Nephron (organoid): ENCODE measurements at regions not wholly inside any gene's neighbourhood (a gene's known extent, or its start where the extent isn't known, plus 50 kb on each side); places are given as distances from the start of the nearest gene placed in this dataset.

ENCODE experiments used
- H3K27ac Mint-ChIP-seq, 3 experiments: 2 replicates each; pipeline ENCODE4 v1.8.0; 2020; ENCODE audit warnings: mixed read lengths in 3 of 3, mild to moderate bottlenecking in 2 of 3, moderate library complexity in 1 of 3
- H3K27me3 Mint-ChIP-seq: 2 replicates; pipeline ENCODE4 v1.8.0; 2021; ENCODE audit warnings: low read depth, mild to moderate bottlenecking, moderate library complexity, mixed read lengths
- H3K36me3 Mint-ChIP-seq: 2 replicates; pipeline ENCODE4 v1.8.0; 2020; ENCODE audit warnings: low read depth, mixed read lengths
- H3K4me1 Mint-ChIP-seq: 2 replicates; pipeline ENCODE4 v1.8.0; 2020; ENCODE audit warnings: mixed read lengths
- H3K4me3 Mint-ChIP-seq, 3 experiments: 2 replicates each; pipeline ENCODE4 v1.8.0; 2020; ENCODE audit warnings: mild to moderate bottlenecking in 3 of 3, mixed read lengths in 3 of 3, moderate library complexity in 2 of 3
- H3K9me3 Mint-ChIP-seq: 2 replicates; pipeline ENCODE4 v1.8.0; 2020; ENCODE audit warnings: mixed read lengths
- TF ChIP-seq, protein P1 (sequence below), 3 experiments: fragments of 200-600 bp; sonication (generic); IDR thresholded peaks; one replicate each; pipeline ENCODE4 v1.5.0; 2021; ENCODE audit warnings: antibody characterized with exemption in 3 of 3; ENCODE audit not compliant: unreplicated experiment in 3 of 3

DNA sequence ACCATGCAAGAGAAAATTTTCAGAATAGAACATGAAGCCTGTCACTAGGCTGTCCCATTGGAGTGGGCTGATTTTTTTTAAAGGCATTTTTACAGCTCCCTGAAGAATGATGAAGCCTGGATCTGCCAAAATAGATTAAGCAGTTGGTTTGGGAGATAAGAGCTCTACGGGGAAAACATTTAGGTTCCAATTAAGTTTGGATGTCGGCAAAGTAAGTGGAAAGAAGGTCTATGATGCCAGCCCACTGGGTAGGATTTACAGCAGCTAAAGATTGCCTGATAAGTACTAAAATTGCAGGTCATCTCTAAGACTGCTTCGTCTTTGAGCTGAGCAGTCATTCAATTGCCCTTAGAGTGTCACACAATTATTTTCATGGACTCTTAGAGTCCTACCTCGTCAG, 939.2 kb upstream of the CELF2 start:
- H3K36me3 Mint-ChIP-seq: peaks cover 4% of the 10 kb centered on the region
- no peak overlapping the region for H3K4me3 Mint-ChIP-seq
- no peaks in the 10 kb centered on the region for H3K27me3 Mint-ChIP-seq
- H3K9me3 Mint-ChIP-seq: peaks cover 16% of the 10 kb centered on the region
- no peak overlapping the region for H3K27ac Mint-ChIP-seq
- TF ChIP-seq, protein P1, sequence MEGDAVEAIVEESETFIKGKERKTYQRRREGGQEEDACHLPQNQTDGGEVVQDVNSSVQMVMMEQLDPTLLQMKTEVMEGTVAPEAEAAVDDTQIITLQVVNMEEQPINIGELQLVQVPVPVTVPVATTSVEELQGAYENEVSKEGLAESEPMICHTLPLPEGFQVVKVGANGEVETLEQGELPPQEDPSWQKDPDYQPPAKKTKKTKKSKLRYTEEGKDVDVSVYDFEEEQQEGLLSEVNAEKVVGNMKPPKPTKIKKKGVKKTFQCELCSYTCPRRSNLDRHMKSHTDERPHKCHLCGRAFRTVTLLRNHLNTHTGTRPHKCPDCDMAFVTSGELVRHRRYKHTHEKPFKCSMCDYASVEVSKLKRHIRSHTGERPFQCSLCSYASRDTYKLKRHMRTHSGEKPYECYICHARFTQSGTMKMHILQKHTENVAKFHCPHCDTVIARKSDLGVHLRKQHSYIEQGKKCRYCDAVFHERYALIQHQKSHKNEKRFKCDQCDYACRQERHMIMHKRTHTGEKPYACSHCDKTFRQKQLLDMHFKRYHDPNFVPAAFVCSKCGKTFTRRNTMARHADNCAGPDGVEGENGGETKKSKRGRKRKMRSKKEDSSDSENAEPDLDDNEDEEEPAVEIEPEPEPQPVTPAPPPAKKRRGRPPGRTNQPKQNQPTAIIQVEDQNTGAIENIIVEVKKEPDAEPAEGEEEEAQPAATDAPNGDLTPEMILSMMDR (IDR thresholded peaks at IDR 0.05; ENCODE audit: unreplicated experiment in 3 of 3): no peak
- no peaks in the 10 kb centered on the region for H3K4me1 Mint-ChIP-seq

DNA sequence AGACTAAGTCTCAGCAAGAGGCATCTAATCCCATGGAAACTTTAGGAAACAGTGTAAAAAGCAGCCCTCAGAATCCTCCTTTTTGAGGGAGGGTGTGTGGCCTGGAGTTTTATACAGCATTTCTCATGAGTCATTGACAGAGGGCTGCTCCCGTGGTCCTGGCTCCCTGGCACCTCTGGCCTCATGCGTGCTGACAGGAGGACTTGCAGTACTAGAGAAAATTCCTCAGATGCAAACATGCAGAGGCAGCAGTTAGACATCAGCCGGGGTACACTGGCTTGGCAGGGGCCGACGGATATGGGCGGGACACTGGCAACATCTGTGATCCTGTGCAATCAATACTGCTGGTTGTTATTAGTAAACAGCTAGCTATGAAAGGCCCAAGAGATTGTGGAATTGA, 925.1 kb upstream of the CELF2 start:
- Mint-ChIP-seq H3K4me1 (no peaks in the 10 kb centered on the region), H3K4me3 (no peak overlapping the region)

DNA sequence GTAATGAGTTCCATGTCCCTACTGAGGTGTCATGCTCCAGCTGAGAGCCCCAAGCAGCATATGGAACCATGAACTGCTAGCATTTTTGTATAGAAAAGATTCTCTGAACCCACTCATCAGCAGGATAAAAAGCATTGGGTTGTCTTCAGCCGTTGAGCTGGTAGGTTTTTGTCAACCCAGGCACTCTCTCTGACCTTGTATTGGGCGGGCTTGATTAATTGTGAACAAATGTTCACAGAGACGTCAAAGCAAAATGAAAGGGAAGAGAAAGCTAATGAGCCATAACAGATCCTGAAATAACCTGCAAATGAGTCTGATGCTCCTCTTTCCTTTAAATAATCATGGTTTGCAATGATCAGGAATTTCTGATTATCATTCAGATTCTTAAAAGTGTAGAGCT, 924.7 kb upstream of the CELF2 start:
- H3K27ac Mint-ChIP-seq: no peak overlapping the region
- no peaks in the 10 kb centered on the region for H3K4me1 Mint-ChIP-seq
- no peaks in the 10 kb centered on the region for H3K9me3 Mint-ChIP-seq
- H3K27me3 Mint-ChIP-seq: no peaks in the 10 kb centered on the region
- H3K36me3 Mint-ChIP-seq: no peaks in the 10 kb centered on the region
- no peak overlapping the region for H3K4me3 Mint-ChIP-seq
- TF ChIP-seq, protein P1 (IDR thresholded peaks at IDR 0.05; ENCODE audit: unreplicated experiment in 3 of 3): no peak

More for the DNA sequence above, 925.1 kb upstream of the CELF2 start:
- TF ChIP-seq, protein P1 (IDR thresholded peaks at IDR 0.05; ENCODE audit: unreplicated experiment in 3 of 3): no peak
- Mint-ChIP-seq H3K27me3 (no peaks in the 10 kb centered on the region), H3K27ac (no peak overlapping the region), H3K9me3 (no peaks in the 10 kb centered on the region), H3K36me3 (no peaks in the 10 kb centered on the region)

DNA sequence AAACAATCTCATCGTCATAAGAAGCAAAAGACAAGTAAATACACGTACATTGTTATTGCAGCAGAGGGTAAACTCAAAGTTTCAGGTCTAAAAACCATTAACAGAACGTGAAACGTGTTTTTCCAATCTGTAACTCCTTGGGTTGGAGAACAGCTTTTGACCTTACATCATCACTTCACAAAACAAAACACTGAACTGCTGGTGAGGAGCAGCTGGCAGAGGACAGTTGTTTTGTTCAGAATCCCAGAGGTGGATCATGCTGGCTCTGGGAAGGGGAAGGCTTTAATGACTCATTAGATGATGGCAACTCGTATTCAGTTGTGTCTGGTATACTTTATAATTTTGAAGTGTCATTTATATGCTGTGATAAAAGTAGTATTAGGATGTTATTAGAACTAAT, 923.0 kb upstream of the CELF2 start:
- Mint-ChIP-seq H3K4me3 (no peak overlapping the region), H3K27ac (no peak overlapping the region), H3K27me3 (no peaks in the 10 kb centered on the region), H3K9me3 (peaks cover 6% of the 10 kb centered on the region), H3K36me3 (no peaks in the 10 kb centered on the region), H3K4me1 (no peaks in the 10 kb centered on the region)
- TF ChIP-seq, protein P1 (IDR thresholded peaks at IDR 0.05; ENCODE audit: unreplicated experiment in 3 of 3): no peak

DNA sequence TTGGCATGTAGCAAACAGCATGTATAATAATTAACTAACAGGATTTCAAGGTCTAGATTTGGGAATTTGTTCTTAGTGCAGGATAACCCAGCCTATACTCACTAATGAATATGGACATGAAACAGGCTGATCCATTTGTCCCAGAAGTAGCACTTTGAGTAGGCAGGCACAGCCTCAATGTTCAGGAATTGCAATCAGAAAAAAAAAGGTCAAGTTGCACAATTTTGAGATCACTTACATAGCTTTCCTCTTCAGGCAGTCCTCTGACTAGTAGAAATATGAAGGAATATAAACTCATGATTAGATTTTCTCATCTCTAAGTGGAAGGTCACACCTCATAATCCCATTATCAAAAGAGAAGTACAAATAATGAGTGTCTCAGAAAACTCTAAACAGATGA, 921.4 kb upstream of the CELF2 start:
- TF ChIP-seq, protein P1 (IDR thresholded peaks at IDR 0.05; ENCODE audit: unreplicated experiment in 3 of 3): no peak
- no peaks in the 10 kb centered on the region for H3K27me3 Mint-ChIP-seq
- H3K36me3 Mint-ChIP-seq: no peaks in the 10 kb centered on the region
- no peaks in the 10 kb centered on the region for H3K4me1 Mint-ChIP-seq
- H3K4me3 Mint-ChIP-seq: no peak overlapping the region
- H3K9me3 Mint-ChIP-seq: peaks cover 7% of the 10 kb centered on the region
- no peak overlapping the region for H3K27ac Mint-ChIP-seq

DNA sequence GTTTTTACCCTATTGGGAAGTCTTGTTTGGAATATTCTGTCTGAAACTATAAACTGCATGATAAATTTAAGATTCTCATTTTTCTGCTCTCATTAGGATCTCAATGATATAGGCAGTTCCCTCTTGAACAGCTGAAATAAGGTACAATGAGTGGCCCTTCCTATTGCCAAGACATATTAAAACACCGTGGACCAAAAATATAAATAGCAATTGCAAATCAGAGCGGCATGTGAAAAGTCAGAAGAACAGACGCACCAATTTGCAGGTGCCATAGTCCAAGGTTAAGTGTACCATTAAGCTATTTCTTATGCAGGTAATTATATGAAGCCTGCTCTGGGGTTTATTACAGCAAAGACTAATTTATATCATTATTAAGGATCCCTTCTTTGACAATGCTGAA, 920.8 kb upstream of the CELF2 start:
- no peak overlapping the region for H3K4me3 Mint-ChIP-seq
- H3K27me3 Mint-ChIP-seq: no peaks in the 10 kb centered on the region
- H3K4me1 Mint-ChIP-seq: no peaks in the 10 kb centered on the region
- no peak overlapping the region for H3K27ac Mint-ChIP-seq
- H3K36me3 Mint-ChIP-seq: no peaks in the 10 kb centered on the region
- peaks cover 9% of the 10 kb centered on the region for H3K9me3 Mint-ChIP-seq
- TF ChIP-seq, protein P1 (IDR thresholded peaks at IDR 0.05; ENCODE audit: unreplicated experiment in 3 of 3): no peak
